H1 (cell line): ENCODE measurements at regions not wholly inside any gene's neighbourhood (a gene's known extent, or its start where the extent isn't known, plus 50 kb on each side); places are given as distances from the start of the nearest gene placed in this dataset.

Source experiments
- BCL11A ChIP-seq, 2 experiments: IDR thresholded peaks; one replicate each; pipeline ENCODE4 v1.6.1; 2011; ENCODE audit warnings: low read depth in 2 of 2, low read length in 2 of 2, mild to moderate bottlenecking in 2 of 2
- BRCA1 ChIP-seq: IDR thresholded peaks from 2 replicates; pipeline ENCODE4 v1.6.1; 2012; ENCODE audit warnings: low read depth, low read length, improper control_type of control experiment
- CHD7 ChIP-seq: fragments of 300-600 bp; sonication (generic); IDR thresholded peaks from 2 replicates; pipeline ENCODE4 v1.7.1; 2012; ENCODE audit warnings: low read length, moderate library complexity, mild to moderate bottlenecking, inconsistent platforms; ENCODE audit not compliant: insufficient replicate concordance
- CTBP2 ChIP-seq: IDR thresholded peaks from 2 replicates; pipeline ENCODE4 v1.7.0; 2011; ENCODE audit warnings: borderline replicate concordance, mild to moderate bottlenecking, moderate library complexity, mixed read lengths, low read length; ENCODE audit not compliant: insufficient read depth, insufficient read length
- MAFK ChIP-seq: IDR thresholded peaks from 2 replicates; pipeline ENCODE4 v1.6.1; 2012; ENCODE audit warnings: low read depth, mild to moderate bottlenecking, improper control_type of control experiment, low read length
- NANOG ChIP-seq: IDR thresholded peaks from 2 replicates; pipeline ENCODE4 v1.6.1; 2011; ENCODE audit warnings: low read length, low read depth, mild to moderate bottlenecking, inconsistent platforms; ENCODE audit not compliant: insufficient read depth, poor library complexity, severe bottlenecking
- RBBP5 ChIP-seq: IDR thresholded peaks from 2 replicates; pipeline ENCODE4 v1.7.1; 2012; ENCODE audit warnings: low read depth, mild to moderate bottlenecking, inconsistent platforms, low read length, moderate library complexity, borderline replicate concordance
- RNF2 ChIP-seq: fragments of 200-900, 300-1000 bp; sonication (generic); IDR thresholded peaks from 2 replicates; pipeline ENCODE4 v1.7.1; 2016; ENCODE audit warnings: borderline replicate concordance, low read depth, mild to moderate bottlenecking, antibody characterized with exemption, low read length; ENCODE audit not compliant: poor library complexity, severe bottlenecking; ENCODE audit errors: missing control alignments
- SAP30 ChIP-seq: fragments of 300-600 bp; sonication (generic); IDR thresholded peaks from 2 replicates; pipeline ENCODE4 v1.7.1; 2012; ENCODE audit warnings: low read length, moderate library complexity, mild to moderate bottlenecking, inconsistent platforms; ENCODE audit not compliant: insufficient read depth, insufficient replicate concordance
- TF ChIP-seq, protein P1 (sequence below): IDR thresholded peaks from 2 replicates; pipeline ENCODE4 v1.6.1; 2011; ENCODE audit warnings: low read length, improper control_type of control experiment

DNA sequence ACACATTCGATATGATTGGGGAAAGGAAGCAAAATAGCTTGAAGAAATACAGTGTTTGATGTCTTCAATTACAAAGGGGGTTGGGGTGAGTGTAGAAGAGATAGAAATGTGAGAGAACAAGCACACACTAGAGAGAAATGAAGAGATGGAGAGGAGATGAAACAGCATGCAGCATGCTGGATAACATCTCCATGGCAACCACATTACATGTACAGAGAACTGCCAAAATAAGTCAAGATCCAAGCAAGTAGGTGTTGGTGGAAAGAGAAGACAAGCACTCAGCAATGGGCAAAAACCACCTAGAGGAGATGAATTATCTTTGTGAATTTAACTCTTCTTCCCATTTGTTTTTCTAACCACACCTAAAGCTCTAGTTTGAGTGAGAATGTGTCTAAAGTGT is 289.8 kb downstream of the GRIN2B start (continued):
- no peak for TF ChIP-seq CHD7
- TF ChIP-seq CTBP2 = no peak
- TF ChIP-seq NANOG = no peak
- TF ChIP-seq RBBP5 = no peak
- TF ChIP-seq, protein P1, sequence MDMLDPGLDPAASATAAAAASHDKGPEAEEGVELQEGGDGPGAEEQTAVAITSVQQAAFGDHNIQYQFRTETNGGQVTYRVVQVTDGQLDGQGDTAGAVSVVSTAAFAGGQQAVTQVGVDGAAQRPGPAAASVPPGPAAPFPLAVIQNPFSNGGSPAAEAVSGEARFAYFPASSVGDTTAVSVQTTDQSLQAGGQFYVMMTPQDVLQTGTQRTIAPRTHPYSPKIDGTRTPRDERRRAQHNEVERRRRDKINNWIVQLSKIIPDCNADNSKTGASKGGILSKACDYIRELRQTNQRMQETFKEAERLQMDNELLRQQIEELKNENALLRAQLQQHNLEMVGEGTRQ = no peak
- no peak for TF ChIP-seq BCL11A (IDR thresholded peaks at IDR 0.05; ENCODE audit: low read depth in 2 of 2, low read length in 2 of 2)
- no peak for TF ChIP-seq BRCA1
- TF ChIP-seq RNF2 = no peak
- no peak for TF ChIP-seq SAP30
- TF ChIP-seq MAFK = no peak
